ENCODE measurements at regions not wholly inside any gene's neighbourhood (a gene's known extent, or its start where the extent isn't known, plus 50 kb on each side); places are given as distances from the start of the nearest gene placed in this dataset.
"Not testable (repeated sequence)": the region's sequence is repeated elsewhere in the genome, so short reads cannot be mapped to it uniquely, and the experiment has no call there.

DNA sequence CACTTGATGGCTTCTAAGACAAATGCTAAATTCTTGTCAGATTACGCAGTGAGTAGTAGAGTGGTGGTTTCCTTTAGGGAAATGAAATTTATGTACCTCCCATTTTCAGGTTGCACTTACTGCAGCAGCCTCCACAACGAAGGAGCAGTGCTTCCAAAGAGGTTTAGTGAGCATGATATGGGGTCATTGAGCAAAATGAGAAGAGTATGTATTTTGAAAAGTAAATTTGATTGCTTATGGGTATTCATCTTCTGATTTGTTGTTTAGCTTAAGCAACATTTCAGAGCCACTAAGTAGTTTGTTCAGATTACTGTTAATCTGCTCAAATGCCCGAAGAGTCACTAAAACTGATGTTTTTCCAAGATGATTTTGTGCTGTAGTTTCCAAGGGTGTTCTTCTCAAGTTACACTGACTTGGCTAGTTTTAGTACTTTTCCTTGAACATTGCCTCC is 493.6 kb downstream of the PCNX1 start:
- Histone ChIP-seq H3K27me3 (ENCODE audit: control insufficient read depth in 4 of 4, insufficient read depth in 4 of 4, low read length in 3 of 4) (no peaks in the 10 kb centered on the region), H3K9ac (ENCODE audit: low read depth in 1 of 2, low read length in 2 of 2) (no peak overlapping the region), H3K4me3 (ENCODE audit: low read depth in 1 of 3, low read length in 3 of 3) (no peak overlapping the region), H3K36me3 (ENCODE audit: control insufficient read depth in 4 of 4, insufficient read depth in 3 of 4, low read depth in 1 of 4, low read length in 3 of 4) (no peaks in the 10 kb centered on the region), H3K4me1 (ENCODE audit: control insufficient read depth in 4 of 4, insufficient read depth in 4 of 4, low read length in 3 of 4) (peaks cover 3 to 15% (median 8%) of the 10 kb centered on the region in 4 donors), H3K9me3 (ENCODE audit: control insufficient read depth in 4 of 4, low read length in 3 of 4) (no peaks in the 10 kb centered on the region), H3K27ac (ENCODE audit: low read depth in 1 of 2, low read length in 2 of 2) (no peak overlapping the region)
- 80% methylated on average over 3 of the region's 3 CpGs for WGBS
- no peak for TF ChIP-seq HNF4G (IDR thresholded peaks at IDR 0.05)
- TF ChIP-seq FOXA2 (IDR thresholded peaks at IDR 0.05) = no peak
- no peak for TF ChIP-seq HNF4A (conservative IDR thresholded peaks at IDR 0.05)
- TF ChIP-seq YY1 (IDR thresholded peaks at IDR 0.05) = no peak
- TF ChIP-seq, protein P1, sequence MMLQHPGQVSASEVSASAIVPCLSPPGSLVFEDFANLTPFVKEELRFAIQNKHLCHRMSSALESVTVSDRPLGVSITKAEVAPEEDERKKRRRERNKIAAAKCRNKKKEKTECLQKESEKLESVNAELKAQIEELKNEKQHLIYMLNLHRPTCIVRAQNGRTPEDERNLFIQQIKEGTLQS (IDR thresholded peaks at IDR 0.05) = no peak
- no peak for TF ChIP-seq GABPA (IDR thresholded peaks at IDR 0.05 in 1 of 2, conservative IDR thresholded peaks at IDR 0.05 in 1 of 2)
- TF ChIP-seq, protein P2, sequence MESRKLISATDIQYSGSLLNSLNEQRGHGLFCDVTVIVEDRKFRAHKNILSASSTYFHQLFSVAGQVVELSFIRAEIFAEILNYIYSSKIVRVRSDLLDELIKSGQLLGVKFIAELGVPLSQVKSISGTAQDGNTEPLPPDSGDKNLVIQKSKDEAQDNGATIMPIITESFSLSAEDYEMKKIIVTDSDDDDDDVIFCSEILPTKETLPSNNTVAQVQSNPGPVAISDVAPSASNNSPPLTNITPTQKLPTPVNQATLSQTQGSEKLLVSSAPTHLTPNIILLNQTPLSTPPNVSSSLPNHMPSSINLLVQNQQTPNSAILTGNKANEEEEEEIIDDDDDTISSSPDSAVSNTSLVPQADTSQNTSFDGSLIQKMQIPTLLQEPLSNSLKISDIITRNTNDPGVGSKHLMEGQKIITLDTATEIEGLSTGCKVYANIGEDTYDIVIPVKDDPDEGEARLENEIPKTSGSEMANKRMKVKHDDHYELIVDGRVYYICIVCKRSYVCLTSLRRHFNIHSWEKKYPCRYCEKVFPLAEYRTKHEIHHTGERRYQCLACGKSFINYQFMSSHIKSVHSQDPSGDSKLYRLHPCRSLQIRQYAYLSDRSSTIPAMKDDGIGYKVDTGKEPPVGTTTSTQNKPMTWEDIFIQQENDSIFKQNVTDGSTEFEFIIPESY (IDR thresholded peaks at IDR 0.05) = no peak
- TF ChIP-seq, protein P3, sequence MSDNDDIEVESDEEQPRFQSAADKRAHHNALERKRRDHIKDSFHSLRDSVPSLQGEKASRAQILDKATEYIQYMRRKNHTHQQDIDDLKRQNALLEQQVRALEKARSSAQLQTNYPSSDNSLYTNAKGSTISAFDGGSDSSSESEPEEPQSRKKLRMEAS (IDR thresholded peaks at IDR 0.05) = no peak
- no peak for TF ChIP-seq TAF1 (conservative IDR thresholded peaks at IDR 0.05)
- TF ChIP-seq FOXA1 (IDR thresholded peaks at IDR 0.05) = no peak
- TF ChIP-seq EGR1 (IDR thresholded peaks at IDR 0.05; ENCODE audit: low read depth in 2 of 2) = no peak
- no peak for TF ChIP-seq JUND (IDR thresholded peaks at IDR 0.05)
- TF ChIP-seq SP1 (IDR thresholded peaks at IDR 0.05) = no peak
- no peak for TF ChIP-seq RAD21 (IDR thresholded peaks at IDR 0.05)
- TF ChIP-seq NR2F2 (IDR thresholded peaks at IDR 0.05) = no peak
- TF ChIP-seq, protein P4, sequence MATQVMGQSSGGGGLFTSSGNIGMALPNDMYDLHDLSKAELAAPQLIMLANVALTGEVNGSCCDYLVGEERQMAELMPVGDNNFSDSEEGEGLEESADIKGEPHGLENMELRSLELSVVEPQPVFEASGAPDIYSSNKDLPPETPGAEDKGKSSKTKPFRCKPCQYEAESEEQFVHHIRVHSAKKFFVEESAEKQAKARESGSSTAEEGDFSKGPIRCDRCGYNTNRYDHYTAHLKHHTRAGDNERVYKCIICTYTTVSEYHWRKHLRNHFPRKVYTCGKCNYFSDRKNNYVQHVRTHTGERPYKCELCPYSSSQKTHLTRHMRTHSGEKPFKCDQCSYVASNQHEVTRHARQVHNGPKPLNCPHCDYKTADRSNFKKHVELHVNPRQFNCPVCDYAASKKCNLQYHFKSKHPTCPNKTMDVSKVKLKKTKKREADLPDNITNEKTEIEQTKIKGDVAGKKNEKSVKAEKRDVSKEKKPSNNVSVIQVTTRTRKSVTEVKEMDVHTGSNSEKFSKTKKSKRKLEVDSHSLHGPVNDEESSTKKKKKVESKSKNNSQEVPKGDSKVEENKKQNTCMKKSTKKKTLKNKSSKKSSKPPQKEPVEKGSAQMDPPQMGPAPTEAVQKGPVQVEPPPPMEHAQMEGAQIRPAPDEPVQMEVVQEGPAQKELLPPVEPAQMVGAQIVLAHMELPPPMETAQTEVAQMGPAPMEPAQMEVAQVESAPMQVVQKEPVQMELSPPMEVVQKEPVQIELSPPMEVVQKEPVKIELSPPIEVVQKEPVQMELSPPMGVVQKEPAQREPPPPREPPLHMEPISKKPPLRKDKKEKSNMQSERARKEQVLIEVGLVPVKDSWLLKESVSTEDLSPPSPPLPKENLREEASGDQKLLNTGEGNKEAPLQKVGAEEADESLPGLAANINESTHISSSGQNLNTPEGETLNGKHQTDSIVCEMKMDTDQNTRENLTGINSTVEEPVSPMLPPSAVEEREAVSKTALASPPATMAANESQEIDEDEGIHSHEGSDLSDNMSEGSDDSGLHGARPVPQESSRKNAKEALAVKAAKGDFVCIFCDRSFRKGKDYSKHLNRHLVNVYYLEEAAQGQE (IDR thresholded peaks at IDR 0.05) = no peak
- DNase-seq (ENCODE audit: low spot score) = no peak

DNA sequence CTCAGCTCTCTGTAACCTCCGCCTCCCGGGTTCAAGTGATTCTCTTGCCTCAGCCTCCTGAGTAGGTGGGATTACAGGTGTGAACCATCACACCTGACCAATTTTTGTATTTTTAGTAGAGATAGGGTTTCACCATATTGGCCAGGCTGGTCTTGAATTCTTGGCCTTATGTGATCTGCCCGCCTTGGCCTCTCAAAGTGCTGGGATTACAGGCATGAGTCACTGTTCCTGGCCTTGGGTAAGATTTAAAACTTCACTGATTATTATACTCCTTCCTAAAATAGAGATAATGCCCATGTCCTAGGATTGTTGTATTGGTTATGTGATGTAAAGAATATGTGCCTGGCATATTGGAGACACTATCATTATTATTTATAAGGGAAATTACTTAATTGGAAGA is 495.2 kb downstream of the PCNX1 start:
- not testable (repeated sequence) for H3K4me1 ChIP-seq (ENCODE audit: control insufficient read depth in 4 of 4, insufficient read depth in 4 of 4, low read length in 3 of 4); H3K27ac ChIP-seq (ENCODE audit: low read depth in 1 of 2, low read length in 2 of 2)
- 96% methylated on average over 3 of the region's 3 CpGs for WGBS

More for the DNA sequence above, 495.2 kb downstream of the PCNX1 start:
- not testable (repeated sequence) for H3K9ac ChIP-seq (ENCODE audit: low read depth in 1 of 2, low read length in 2 of 2); H3K9me3 ChIP-seq (ENCODE audit: control insufficient read depth in 4 of 4, low read length in 3 of 4); DNase-seq (ENCODE audit: low spot score); H3K27me3 ChIP-seq (ENCODE audit: control insufficient read depth in 4 of 4, insufficient read depth in 4 of 4, low read length in 3 of 4); H3K36me3 ChIP-seq (ENCODE audit: control insufficient read depth in 4 of 4, insufficient read depth in 3 of 4, low read depth in 1 of 4, low read length in 3 of 4); H3K4me3 ChIP-seq (ENCODE audit: low read depth in 1 of 3, low read length in 3 of 3)
